ENCODE measurements at regions not wholly inside any gene's neighbourhood (a gene's known extent, or its start where the extent isn't known, plus 50 kb on each side); places are given as distances from the start of the nearest gene placed in this dataset.

DNA sequence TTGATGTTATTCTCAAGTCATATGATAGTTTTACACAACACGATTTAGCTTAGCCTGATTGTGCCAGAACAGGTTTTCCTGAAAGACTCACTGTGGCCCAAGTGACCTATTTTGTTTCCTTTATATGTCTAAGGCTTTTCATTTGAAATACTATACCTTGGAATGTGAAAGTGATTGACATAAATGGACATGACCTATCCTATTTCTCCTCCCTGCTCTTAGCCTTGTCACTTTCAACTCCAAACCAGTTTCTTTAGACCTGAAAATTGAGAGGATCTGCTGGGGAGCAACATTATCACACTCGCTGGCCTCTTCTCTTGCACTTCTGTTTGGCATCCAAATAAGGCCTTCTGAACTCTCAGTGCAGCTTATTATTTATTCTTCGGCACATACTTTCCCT lies 496.8 kb downstream of the MAT2B start:
- TF ChIP-seq, protein P1, sequence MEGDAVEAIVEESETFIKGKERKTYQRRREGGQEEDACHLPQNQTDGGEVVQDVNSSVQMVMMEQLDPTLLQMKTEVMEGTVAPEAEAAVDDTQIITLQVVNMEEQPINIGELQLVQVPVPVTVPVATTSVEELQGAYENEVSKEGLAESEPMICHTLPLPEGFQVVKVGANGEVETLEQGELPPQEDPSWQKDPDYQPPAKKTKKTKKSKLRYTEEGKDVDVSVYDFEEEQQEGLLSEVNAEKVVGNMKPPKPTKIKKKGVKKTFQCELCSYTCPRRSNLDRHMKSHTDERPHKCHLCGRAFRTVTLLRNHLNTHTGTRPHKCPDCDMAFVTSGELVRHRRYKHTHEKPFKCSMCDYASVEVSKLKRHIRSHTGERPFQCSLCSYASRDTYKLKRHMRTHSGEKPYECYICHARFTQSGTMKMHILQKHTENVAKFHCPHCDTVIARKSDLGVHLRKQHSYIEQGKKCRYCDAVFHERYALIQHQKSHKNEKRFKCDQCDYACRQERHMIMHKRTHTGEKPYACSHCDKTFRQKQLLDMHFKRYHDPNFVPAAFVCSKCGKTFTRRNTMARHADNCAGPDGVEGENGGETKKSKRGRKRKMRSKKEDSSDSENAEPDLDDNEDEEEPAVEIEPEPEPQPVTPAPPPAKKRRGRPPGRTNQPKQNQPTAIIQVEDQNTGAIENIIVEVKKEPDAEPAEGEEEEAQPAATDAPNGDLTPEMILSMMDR (IDR thresholded peaks at IDR 0.05; ENCODE audit: low read depth, low read length): no peak
- no peak for DNase-seq (ENCODE audit: extremely low read depth, low read depth)

DNA sequence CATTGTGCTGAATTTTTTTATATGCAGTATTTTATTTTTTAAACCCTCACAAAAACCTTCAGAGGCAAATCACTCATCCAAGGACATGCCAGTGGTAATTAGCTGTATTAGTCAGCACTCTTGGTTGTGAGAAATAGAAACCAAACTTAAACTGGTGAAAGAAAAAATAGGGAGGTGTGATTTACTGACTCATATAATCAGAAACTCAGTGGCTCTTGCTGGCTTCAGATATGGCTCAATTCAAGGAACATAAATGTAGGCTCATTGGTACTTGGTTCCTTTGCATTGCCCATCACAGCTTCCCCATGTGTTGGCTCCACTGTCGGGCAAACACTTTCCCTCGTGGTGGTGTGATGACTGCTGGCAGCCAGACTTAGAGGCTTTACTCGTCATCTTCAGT lies 497.2 kb downstream of the MAT2B start:
- no peak for DNase-seq (ENCODE audit: extremely low read depth, low read depth)
- TF ChIP-seq, protein P1 (IDR thresholded peaks at IDR 0.05; ENCODE audit: low read depth, low read length): no peak

DNA sequence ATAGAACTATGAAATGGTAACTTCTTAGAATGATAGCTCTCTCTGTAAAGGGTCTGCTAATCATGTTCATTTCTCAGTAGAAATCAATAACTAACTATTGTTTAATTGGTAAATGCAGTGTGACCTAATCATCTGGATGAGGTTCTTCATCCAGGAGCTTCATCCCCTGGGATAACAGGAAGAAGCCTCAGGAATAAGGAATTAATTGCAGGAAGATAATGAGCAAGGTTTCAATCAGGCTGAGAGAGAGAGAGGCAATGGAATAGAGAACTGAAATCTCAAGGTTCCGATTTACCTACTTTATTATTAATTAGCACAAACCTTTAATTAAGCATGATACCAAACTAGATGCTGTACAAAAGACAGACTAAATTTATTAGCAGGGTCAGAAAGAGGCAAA lies 499.7 kb downstream of the MAT2B start:
- TF ChIP-seq, protein P1 (IDR thresholded peaks at IDR 0.05; ENCODE audit: low read depth, low read length): no peak
- no peak for DNase-seq (ENCODE audit: extremely low read depth, low read depth)

DNA sequence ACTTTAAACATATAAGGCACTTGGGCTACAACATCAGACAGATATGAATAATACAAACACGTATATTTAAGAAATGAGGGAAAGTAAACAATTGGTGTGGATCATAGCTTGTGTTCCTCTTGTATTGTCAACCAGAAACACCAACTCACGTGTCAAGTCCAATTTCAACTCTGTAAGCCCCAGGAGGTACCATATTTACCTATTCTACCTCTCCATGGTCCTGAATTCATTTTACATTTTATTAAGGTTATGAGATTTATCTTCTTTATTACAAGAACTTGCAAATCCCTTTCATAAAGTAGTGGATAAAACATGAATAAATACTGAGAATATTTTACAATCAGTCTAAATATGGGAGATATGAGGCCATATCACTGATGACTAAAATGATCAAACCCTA lies 501.6 kb downstream of the MAT2B start:
- TF ChIP-seq, protein P1 (IDR thresholded peaks at IDR 0.05; ENCODE audit: low read depth, low read length): no peak
- DNase-seq (ENCODE audit: extremely low read depth, low read depth): no peak

DNA sequence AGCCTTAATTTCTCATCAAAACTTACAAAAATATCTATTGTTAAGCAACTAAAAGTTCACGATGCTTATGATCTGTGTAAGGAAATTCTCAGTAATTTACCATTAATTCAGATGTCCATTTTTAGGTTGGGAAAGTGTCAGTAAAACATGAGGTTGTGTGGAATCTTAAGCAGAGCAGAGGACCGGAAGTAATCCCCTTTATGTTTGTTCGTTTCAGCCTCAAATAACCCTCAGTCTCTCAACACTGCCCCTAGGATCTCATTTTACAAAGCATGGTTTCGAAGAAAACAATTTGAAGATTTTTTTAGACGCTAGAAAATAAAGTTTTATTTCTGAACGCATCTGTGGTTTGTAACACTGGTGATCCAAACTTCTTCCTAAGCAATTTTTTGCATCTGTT lies 504.2 kb downstream of the MAT2B start:
- TF ChIP-seq, protein P1 (IDR thresholded peaks at IDR 0.05; ENCODE audit: low read depth, low read length): no peak
- DNase-seq (ENCODE audit: extremely low read depth, low read depth): no peak

DNA sequence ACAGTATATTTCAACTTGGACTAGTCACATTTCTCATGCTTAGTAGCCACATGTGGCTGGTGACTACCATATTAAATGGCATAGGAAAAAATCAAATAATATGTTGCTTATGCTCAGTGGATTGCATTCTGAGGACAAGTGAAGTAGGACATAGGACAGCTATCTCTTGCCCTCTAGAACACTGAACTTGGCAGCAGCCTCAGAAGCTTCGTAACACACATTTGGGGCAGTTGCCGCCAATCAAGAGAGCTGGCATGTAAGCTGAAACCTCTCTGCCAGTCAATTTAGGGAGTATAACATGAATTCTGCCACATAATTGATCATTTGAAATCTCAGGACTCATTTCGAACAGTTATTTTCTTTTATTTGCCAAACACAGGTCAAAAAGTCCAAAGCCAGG lies 505.5 kb downstream of the MAT2B start:
- DNase-seq (ENCODE audit: extremely low read depth, low read depth): no peak
- TF ChIP-seq, protein P1 (IDR thresholded peaks at IDR 0.05; ENCODE audit: low read depth, low read length): no peak

DNA sequence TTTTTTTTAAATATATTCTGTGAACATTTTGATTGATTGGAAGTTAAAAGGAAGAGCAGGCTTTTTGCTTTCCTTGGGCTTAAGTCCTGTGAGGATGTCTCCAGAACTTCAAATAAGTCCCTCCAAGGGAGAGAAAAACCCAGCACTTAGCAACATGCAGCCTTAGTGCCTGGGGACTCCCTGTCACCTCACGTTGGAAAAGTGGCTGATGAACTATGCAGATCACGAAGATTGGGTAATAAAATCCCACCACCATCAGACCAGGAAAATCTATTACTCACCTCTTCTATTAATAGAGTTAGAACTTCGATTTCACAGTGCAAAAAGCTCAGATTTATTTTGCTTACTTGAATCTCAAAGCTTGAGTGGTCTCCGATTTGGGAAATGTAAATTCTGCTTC lies 507.0 kb downstream of the MAT2B start:
- DNase-seq (ENCODE audit: extremely low read depth, low read depth): no peak
- TF ChIP-seq, protein P1 (IDR thresholded peaks at IDR 0.05; ENCODE audit: low read depth, low read length): no peak
